Mucosa of gallbladder (tissue), 1 donor: ENCODE measurements at regions not wholly inside any gene's neighbourhood (a gene's known extent, or its start where the extent isn't known, plus 50 kb on each side); places are given as distances from the start of the nearest gene placed in this dataset.
"Not testable (repeated sequence)": the region's sequence is repeated elsewhere in the genome, so short reads cannot be mapped to it uniquely, and the experiment has no call there.

Experiments
- DNase-seq: peaks from one replicate; pipeline ENCODE4 v3.0.0-alpha.2; 2020; ENCODE audit warnings: low spot score
- donor health status: DM: no; HTN: no; CAD: no.

DNA sequence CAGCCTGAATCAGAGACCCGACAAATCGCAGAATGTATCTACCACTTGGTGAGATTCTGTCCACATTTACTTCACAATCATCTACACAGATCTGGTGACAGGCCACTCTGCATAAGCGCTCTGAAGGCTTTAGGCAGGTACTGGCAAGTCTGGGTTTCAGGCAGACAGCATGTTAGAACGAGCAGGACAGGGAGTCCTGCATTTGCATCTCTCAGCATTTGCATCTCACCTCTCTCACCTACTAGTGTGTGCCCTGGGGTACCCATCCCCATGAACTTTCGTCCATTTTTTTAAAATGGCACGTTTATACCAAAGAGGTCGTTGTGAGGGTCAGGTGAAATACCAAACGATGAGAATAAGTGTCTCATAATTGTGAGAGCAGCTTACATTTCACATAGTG, 108.2 kb downstream of the SPATA31A1 start:
- DNase-seq, result not testable (repeated sequence)

DNA sequence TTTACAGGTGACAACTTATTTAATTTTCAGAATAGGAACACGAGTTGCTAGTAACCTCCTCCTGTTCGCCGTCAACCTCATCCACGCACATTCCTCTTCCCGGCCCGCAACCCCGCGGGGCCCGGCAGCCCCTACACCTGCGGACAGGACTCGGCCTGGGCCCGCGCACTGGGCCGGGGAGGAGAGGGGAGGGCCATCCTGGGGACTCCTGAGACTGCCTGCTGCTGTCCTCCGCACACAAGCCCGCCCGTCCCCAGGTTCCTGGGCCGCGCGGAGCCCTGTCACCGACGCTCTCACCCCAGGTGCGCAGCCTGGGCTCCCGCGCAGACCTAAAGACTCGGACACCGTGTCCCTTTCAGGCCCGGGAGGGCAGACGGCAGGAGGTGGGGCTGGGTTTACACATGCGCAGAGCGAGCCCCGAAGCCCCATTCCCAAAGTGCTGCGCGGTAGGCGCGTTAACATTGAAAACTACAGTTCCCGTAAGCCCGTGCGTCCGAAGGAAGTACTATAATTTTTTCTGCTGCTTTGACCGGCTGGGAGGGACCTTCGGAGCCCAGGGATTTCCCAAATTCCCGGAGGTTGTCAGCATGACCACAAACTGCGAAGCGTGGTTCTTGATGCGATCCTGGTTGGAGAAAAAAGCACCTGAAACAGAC, 108.8 kb downstream of the SPATA31A1 start:
- peak; percentile 90 for DNase-seq

DNA sequence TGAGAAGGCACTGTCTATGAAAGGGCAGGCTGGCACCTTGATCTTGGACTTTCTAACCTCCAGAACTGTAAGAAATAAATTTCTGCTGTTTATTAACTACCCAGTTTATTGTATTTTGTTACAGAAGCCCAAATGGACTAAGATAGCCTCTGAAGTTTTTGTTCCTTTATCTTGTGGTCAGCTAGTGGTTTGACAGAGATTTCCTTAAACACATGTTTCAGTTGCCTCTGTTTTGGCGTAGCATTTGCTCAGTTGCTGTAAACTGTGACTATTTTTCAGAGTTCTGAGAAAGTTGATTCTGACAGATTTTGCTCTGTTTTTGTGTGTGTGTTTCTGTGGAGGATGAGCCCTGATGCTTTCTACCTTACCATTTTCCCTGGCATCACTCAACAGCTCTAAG, 119.0 kb downstream of the SPATA31A1 start:
- not testable (repeated sequence) for DNase-seq

DNA sequence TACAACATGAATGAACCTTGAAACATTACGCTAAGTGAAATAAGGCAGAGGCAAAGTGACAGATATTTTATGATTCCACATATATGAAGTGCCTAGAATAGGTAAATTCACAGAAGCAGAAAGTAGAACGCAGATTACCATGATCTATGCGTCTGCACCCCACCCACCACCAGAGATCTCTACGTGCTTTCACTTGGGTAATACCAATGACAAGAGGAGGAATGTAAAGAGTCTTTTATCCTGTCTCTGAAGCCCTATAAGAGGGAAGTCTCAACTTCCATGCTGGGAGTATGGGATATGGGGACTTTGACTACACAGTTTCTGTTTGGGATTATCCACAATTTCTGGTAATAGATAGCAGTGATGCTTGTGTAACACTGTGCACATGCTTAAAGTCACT, 127.6 kb downstream of the SPATA31A1 start:
- not testable (repeated sequence) for DNase-seq

DNA sequence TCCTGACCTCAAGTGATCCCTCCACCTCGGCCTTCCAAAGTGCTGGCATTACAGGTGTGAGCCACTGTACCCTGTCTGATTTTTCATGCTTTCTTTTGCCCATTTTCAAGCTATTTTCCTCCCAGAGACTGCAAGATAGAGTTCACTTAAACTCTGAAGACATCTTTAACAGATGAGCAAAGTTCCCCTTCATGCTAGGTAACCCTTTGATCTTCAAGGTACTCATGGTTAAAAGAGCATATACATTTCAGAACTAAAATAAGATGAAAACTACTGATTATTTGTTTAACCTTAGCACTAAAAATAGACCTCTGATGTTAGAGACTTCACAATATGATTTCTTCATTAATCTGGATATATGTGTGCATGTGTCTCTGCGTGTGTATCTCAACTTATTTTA, 128.4 kb downstream of the SPATA31A1 start:
- DNase-seq, result not testable (repeated sequence)

DNA sequence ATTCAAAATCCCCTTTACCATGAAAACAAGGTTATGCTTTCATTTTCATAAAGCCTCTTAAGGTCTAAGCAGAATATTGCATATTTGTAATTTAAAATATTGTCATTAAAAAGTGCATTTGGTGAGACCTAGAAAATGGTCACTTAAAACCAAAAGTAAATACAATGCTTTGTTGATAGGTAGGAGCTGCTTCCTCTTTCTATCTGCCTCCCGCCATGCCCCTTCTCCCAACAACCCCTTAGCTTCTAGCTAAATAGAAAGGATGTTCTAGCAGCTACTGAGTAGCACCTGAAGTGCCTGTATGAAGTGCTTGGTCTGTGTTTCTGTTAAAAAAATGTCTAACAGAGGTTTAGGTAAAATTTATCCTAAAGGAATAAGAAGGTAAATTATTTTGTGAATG, 128.8 kb downstream of the SPATA31A1 start:
- DNase-seq, result not testable (repeated sequence)

DNA sequence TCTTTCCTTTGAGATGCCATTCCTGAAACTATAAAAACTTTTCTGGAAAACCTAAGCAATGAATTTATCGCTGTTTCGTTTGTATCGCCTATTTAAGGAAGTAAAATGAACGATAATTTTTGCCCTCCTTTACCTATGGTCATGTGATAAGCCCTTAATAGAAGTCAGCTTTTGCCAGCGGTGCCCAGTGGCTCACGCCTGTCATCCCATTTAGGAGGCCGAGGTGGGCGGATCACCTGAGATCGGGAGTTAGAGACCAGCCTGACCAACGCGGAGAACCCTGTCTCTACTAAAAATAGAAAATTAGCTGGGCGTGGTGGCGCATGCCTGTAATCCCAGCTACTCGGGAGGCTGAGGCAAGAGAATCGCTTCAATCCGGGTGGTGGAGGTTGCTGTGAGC, 132.0 kb downstream of the SPATA31A1 start:
- not testable (repeated sequence) for DNase-seq

DNA sequence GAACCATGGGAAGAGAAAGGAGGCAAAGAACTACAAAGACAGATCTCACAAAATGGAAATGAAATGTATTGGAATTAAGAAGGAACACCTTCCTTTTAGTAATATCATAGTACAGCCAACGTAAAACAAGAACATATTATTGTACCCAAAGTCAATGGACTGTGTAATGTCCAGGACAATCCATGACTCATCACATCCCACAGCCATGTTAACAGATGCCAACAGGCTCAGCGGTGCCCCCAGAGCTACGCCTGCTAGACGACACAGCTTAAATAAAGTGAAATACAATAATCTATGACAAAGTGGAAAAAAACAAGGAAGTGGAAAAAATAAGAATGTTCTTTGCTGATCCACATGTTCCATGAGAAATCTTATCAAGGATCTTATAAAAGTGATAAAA, 140.8 kb downstream of the SPATA31A1 start:
- DNase-seq, result not testable (repeated sequence)

DNA sequence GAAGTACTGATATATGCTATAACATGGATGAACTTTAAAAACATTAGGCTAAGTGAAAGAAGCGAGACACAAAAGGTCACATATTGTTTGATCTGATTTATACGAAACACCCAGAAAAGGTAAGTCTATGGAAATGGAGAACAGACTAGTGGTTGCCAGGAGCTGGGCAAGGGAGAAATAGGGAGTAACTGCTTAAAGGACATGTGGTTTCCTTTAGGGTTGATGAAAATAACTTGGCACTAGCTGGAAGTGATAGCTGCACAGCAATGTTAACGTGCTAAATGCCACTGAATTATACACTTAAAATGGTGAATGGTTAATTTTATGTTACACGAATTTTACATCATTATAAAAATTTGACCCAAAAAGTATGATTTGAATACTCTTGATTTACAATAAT, 147.7 kb downstream of the SPATA31A1 start:
- DNase-seq, result not testable (repeated sequence)

DNA sequence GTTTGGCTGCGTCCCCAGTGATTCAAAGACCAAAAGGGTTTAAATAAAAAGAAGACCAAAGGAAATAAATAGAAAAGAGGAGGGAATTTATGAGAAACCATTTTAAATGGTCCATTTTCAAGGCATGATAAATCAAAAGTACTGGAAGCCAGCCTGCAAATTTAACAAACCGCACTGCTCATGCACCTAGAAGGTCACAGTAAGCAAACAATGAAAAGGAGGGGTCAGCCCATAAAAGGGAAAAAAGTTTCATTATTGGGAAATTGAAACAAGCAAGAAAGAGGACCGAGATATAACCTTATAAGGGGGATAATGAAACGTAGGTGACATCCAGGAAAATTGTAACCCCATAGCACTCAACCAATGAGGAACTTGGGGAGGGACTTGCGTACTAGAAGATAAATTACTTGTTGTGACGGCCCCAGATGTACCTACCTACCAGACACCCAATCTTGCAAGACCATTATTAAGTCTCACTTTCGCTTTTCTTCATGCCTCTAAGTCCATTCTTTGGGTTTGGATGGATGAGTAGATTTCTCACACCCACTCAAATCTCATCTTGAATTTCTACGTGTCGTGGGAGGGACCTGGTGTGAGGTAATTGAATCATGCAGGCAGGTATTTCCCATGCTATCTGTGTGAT, 172.0 kb downstream of the SPATA31A1 start:
- not testable (repeated sequence) for DNase-seq

DNA sequence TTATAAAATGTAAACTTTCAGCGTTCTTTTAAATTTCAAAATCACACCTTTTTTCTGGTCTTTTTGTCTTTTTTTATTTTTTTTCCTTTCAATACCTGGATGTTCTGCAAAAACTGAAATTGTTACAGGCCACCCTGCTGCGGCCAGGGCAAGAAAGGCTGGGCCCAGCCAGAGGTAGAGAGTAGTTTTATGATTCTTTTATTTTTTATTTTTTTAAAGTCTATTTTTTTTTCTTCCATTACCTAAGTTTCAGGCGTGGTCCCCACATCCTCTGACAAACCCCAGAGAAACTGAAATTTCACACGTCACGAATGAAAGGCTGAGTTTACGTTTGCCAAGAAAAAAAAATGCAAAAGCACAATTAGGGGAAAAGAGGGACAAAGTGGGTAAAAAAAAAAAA, 177.1 kb downstream of the SPATA31A1 start:
- not testable (repeated sequence) for DNase-seq

DNA sequence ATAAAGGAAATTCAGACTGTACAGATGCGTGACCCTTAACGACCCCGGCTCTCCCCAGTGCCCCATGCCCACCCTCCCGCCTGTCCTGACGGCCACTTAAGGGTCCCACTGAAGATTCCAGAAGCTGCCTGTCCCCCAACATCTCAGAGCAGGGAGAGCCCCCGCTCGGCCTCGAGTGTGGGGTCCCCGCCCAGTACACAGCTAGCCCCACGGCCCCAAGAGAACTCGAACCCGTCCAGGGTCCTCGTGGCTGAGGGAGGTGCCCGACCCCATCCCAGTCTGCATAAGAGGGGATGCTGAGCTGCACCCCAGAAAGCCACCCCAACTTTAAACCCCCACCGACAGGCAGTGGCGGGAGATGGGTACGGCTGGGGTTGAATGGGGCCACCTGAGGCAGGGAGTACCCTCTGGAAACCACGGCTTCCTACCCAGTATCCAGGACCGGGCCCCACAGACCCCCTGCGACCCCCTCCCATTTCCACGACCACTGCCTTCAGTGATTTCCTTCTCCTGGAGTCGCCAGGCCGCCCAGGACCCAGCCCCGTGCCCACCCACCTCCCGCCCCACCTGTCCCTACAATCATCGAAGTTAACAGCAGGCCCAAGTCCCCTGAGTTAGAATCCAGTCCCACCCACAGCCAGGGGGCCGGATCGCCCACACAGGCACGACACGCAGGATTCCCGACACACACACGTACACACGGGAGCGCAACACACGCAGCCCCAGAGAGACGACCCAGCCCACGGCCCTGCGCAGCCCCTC, 177.7 kb downstream of the SPATA31A1 start:
- not testable (repeated sequence) for DNase-seq

DNA sequence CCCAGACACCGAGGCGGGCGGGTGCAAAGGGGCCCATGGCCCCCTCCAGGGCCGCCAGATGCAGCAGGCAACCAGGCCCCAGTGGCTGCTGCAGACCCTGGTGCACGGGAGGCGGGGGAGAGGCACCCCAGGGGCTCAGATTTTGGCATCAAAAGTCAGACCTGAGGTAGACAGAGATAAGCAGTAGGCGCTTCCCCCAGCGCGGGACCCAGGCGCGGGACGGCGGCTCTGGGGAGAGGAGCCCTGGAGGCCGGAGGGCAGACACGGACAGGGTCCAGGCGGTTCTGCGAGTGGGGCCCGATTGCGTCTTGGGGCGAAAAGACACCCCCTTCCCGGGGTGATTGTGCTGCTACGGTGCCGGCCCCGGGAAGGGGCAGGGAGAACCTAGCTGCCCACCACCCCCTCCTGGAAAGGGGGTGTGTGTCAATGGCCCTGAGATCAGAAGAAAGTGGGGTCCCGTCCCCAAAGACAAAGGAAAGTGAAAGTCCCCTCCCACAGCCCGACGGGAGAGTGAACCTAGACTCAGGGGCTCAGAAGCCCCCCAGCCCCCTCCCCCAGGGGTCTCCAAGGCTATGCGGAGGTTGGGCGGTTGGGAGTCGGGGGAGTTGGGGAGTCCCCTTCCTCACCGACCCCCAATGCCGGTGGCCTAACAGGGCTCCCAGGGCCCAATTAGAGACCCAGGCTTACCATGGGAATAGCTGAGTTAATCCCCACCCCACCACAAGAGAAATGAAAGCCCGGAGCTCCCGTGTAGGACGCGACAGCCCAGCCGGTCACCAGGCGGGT, 178.5 kb downstream of the SPATA31A1 start:
- DNase-seq, result not testable (repeated sequence)

DNA sequence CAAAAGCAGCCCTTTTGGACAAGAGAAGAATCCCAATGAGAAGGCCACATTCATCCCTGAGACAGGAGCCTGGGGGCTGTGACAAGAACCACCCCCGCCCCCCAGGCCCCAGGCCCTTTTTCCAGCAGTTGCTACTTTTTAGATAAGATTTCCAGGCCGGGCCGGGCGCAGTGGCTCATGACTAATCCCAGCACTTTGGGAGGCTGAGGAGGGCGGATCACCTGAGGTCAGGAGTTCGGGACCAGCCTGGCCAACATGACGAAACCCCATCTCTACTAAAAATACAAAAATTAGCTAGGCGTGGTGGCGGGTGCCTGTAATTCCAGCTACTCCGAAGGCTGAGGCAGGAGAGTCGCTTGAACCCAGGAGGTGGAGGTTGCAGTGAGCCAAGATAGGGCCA, 179.4 kb downstream of the SPATA31A1 start:
- not testable (repeated sequence) for DNase-seq

DNA sequence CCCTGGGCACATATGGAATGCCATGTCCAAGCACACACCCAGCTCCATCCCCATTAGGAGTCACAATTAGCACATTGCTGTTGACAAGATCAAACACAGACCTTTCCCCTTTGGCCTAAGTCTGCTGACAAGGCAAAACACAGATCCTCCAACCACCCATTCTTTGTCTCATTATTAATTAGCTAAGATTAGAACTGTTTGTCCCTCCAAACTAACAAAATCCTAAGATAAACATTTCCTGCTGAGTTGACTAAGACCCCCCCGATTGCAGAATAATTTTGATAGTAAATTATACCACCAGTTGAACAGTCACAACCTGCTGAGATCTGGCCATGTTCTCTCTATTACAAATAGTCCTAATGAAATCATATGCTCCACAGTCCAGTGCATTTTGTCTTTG, 186.7 kb downstream of the SPATA31A1 start:
- DNase-seq, result not testable (repeated sequence)

DNA sequence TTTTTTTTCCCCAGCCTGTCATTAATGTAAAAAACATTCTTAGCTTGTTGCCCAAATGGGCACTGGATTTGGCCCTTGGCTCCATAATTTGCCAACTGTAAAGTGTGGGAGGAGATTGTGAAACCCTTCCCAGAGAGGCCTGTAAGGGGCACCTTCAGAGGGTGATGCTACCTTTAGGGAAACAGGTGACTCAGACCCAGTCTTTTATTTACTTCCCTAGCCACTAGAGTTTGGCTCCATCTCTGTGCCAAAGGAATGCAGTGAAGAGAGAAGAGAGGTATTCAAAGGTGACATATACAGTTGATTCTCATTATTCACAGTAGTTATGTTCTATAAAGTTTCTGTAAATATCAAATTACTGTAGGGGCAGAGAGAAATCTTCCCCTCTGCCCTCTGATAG, 189.6 kb downstream of the SPATA31A1 start:
- not testable (repeated sequence) for DNase-seq

DNA sequence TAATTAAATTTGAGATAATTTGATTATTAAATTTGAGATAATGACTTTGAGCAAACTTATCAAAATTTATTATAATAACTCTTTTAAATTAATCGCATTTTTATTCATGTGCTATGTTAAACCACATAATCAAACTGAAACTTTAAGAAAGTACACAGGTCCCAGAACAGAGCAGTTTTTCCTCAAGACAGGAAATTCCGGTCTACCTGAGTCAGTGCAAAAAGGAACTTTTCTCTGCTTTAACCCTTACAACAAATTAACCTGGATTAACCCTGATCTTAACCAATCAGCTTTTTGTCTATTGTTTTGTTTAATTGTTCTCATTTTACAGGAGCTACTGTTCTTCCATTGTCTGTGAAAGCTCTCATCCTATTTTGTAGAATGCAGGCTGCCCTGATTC, 195.1 kb downstream of the SPATA31A1 start:
- not testable (repeated sequence) for DNase-seq

DNA sequence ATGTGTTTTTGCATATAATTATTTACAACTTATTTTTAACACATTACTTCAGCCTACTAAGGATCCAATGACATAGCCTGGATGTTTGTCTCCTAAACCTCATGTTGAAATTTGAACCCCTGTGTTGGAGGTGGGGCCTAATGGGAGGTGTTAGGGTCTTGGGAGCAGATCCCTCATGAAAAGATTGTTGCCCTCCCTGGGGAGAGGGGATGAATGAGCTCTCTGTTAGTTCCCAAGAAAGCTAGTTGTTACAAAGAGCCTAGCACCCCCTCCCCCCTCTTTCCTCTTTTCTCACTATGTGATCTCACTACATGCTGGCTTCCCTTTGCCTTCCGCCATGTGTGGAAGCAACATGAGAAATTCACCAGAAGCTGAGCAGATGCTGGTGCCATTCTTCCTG, 196.1 kb downstream of the SPATA31A1 start:
- DNase-seq, result not testable (repeated sequence)

DNA sequence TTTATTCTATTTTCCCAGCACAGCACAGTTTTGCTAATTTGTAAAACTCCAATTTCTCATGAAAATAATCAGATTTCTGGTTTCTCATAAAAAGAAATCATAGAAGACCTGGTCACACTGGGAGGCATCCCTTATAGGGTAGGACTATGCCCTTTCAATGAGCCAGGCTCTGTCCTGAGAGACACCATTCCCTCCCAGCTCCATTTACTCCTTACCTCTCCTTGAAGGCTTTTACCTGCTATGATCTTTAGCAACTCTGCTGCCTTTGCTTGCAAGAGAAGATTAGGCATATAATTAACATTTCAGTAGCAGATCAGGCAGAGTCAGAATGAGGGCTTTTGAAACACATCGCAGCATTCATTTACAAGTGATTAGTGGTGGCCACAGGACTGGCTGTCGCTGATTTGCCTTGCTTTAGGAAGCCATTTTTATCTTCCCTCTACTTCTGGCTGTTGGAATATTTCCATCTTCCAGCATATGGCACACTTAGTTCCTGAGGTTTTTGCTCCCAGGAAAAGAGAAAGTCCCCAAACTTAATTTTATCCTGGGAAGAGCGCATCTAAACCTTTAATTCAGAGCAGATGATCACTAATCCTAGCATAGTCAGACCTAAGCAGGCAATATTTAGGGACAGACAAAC, 196.9 kb downstream of the SPATA31A1 start:
- DNase-seq, result not testable (repeated sequence)

DNA sequence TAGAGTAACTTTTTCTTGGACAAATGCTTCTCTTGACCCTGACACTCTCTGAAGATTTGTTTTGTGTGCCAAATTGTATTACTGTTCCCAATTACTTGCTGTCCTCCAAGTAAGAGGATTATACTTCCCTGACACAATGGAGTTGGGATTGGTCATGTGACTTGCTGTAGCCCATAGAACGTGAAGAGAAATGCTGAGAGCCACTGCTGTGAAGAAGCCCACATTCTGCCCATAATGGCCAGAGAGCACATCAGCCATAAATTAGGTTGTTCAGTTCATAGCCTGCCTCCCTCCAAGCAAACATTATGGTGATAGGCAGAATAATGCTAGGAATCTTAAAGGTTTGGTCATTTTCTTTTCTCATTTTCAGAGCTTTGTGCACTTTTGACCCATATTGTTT, 198.9 kb downstream of the SPATA31A1 start:
- DNase-seq, result not testable (repeated sequence)

DNA sequence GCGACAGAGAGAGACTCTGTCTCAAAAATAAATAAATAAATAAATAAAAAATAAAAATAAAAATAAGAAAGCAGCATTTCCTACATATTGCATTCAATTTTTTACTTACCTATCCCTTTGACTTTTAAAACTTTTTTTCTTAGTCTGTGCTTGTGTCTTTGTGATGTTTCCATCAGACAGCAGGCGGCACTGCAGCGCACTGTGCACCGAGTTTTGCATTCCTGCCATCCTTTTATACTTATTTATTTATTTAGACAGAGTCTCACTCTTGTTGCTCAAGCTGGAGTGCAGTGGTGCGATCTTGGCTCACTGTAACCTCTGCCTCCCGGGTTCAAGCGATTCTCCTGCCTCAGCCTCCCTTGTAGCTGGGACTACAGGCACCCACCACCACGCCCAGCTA, 203.9 kb downstream of the SPATA31A1 start:
- peak; percentile 21 for DNase-seq
